ENCODE measurements at regions not wholly inside any gene's neighbourhood (a gene's known extent, or its start where the extent isn't known, plus 50 kb on each side); places are given as distances from the start of the nearest gene placed in this dataset.
A peak's percentile ranks its signal among the peaks of the same experiment; 100 is the strongest.

DNA sequence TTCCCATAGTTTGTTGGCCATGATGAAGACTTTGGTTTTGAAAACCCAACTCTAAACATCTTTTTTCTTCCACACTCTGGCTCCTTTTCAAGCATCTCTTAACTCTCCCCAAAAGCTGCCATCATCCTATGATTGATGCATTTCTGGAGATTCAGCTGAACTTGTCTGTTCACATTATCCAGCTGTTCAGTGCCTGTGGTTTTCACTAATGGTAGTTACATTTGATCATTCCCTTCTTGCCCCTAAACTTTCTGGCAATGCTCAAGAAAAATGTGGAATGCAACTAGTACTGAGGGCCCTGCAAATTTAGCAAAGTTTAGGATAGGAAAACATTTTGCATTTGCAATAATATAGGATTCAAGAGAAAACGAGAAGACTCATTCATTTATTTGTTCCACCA, 267.5 kb downstream of the ENC1 start:
- ATAC-seq (ENCODE audit: poor library complexity) (no peak), DNase-seq (no peak)
- intact Hi-C loops (cut with DNase I) = no loop called here

DNA sequence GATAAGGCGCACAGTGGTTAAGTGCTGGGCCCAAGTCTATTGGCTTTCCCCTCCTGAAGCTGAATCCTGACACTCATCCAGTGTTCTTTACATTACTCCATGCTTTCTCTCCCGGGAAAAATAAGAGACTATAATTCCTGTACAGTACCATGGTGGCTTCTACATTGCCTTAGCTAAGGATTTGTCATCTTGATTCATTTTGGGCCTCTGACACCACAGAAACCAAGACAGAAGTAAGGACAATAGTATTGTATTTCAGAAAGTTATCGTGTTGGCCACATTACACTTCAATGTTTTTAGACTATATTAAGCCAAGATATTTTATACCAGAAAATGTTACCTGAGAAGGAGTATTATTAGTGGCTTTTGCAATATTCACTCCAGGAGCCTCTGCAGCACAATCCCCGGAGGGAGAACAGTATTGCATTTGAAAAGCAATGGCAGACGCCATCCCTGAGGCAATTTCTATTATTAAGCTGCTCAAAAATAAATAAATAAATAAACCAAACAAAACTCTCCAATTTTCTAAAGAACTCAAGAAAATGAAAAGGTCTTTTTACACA, 267.9 kb downstream of the ENC1 start:
- intact Hi-C loops (cut with DNase I) = no loop called here
- ATAC-seq (ENCODE audit: poor library complexity) (no peak), DNase-seq (no peak)

DNA sequence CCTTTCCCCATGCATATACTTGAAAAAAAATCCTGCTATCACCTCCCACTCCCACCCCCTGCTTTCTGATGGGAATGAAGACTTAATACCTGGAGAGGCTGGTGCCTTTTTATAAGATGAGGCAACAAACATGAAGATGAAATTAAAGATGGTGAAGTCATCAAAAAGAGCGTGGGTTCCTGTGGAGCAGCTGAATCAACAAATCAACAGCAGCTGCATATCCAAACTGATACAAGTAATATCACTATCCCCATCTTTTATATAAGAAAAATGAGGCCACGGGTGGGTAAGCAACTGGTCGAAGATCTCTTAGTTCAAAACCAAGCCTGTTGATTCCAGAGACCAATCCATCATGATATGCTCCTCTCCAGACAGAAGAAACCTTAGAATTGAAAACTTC, 268.5 kb downstream of the ENC1 start:
- ATAC-seq (ENCODE audit: poor library complexity) (no peak), DNase-seq (no peak)
- intact Hi-C loops (cut with DNase I) = no loop called here

GRCh38 chr5:74371621-74372020, 268.9 kb downstream of the ENC1 start:
- no peak for ATAC-seq (ENCODE audit: poor library complexity)
- intact Hi-C loops (cut with DNase I) = no loop called here

DNA sequence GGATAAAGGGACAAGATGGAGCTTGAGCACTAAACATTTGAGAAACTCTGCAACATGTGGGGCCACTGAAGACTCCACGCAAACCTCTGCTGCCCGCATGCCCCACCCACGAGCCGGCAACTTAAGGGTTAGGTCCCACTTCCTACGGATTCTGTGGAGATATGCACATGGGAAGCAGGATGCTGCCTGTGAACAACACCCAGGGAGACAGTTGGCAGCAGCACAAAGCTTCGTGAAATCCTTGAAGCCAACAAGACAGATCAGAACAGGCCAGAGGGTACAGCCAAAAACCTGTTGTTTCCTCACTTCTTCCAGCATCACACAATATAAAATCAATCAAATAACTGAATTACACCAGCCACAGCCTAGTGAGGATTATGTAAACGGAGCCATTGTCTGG, 270.4 kb downstream of the ENC1 start:
- intact Hi-C loops (cut with DNase I) = no loop called here
- no peak for DNase-seq
- no peak for ATAC-seq (ENCODE audit: poor library complexity)

More at GRCh38 chr5:74371621-74372020, 268.9 kb downstream of the ENC1 start:
- DNase-seq = no peak

DNA sequence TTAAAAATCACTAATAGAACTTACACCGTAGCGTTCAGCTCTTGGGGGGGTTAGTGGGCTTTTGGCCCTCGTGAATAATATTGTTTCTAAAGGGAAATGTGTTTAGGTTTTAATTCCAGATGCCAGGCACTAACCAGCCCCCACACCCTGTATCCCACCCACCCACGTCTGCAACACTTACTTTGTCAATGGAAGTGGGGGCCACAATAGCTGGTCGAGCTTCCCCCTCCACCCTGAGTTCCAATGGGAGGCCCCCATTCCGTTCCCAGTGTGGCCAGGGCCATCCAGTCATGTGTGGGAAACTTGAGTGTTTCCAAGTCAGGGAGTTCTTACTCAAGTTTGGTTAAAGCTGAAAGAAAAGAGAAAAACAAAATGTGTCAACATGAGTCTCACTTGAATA, 271.4 kb downstream of the ENC1 start:
- no peak for DNase-seq
- ATAC-seq (ENCODE audit: poor library complexity) = no peak
- intact Hi-C loops (cut with DNase I) = no loop called here

- intact Hi-C loops (cut with DNase I) = no loop called here
- ATAC-seq (ENCODE audit: poor library complexity) (peak; percentile 52), DNase-seq (no peak)
These were observed 272.6 kb downstream of the ENC1 start for GRCh38 chr5:74367934-74368333.

DNA sequence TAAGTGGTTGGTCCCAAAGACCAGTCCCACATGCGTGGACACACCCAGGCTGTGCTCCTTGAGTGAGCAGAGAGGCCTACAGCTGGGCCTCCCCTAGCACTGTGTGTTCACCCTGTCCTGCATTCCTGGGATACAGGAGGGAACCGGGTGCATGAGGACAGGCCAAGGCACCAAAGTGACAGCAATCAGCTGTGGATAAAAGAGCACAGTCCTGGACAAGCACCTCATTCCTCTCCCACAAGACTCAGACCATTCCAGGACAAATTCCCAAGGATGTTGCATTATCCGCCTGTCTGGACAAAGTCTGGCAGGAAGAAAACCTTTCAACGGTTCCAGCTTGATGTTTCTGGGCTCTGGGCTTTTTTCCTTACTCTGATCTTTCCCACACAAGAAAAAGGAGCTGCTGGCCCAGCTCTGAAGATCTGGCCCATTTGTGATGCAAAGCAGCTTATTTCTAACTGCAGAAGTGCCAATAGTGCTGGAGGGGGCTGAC, 273.2 kb downstream of the ENC1 start:
- peak; percentile 76 for ATAC-seq (ENCODE audit: poor library complexity)
- intact Hi-C loops (cut with DNase I) = no loop called here
- DNase-seq = no peak

DNA sequence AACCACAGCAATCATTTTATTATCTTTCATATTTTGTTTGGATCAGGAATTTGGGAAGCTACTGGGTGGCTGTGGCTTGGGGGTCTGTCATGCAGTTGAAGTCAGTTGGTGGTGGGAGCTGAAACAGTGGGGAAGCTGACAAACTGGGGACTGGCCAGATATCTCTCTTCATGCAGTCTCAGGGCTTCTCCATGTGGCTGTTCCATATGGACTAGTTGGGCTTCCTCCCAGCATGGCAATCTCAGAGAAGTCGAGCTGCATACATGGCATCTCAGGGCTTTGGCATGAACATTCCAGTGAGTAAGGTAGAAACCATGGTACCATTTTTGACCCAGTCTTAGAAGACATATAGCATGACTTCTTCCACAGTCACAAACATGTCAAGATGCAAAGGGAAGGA, 274.8 kb downstream of the ENC1 start:
- ATAC-seq (ENCODE audit: poor library complexity) (no peak), DNase-seq (no peak)
- intact Hi-C loops (cut with DNase I) = no loop called here

DNA sequence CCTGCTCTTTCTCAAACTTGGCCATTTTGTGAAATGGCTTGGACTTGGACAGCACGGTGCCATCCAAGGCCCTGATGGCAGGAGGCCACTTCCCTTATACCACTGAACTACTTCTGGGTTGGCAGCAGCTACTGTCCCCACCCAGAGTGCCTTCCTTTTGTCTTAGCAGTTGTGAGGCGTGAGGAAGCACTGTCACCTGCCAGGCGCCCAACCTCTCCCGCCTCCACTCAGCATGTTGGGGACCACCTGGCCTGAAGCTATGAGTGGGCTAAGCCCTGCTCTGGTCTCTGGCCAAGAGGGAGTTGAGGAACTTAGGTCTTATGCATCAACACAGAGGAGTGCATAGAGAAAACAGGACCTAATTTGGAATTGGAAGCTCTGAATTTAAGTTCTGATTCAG, 276.0 kb downstream of the ENC1 start:
- intact Hi-C loops (cut with DNase I) = no loop called here
- ATAC-seq (ENCODE audit: poor library complexity) = no peak
- no peak for DNase-seq

DNA sequence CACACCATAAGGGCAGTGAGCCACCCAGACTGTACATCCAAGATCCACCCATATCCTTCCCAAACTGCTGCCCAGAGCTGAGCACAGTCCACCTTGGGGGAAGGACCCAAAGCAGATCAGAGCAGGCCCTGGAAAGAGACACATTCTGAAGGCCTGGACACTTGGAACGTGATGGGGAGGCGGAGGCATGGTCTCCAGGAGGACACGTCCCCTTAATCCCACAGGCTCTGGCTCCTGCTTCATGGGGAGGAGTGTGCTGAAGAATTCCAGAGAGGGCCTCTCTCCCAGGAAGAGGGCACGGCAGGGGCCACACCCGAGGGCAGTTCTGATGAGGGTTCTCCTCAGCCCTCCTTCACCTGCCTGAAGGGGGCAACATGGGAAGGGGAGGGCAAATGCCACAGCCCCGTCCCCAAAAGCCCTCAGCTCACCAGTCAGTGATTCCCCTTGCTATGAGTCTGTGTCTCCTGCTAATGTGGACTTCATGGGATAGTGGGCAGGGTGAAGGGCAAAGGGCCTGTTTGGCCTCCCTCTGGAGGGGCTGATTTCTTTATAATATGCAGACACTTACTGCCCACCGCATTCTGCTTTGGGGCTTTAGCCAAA, 276.8 kb downstream of the ENC1 start:
- ATAC-seq (ENCODE audit: poor library complexity) = no peak
- intact Hi-C loops (cut with DNase I) = no loop called here
- DNase-seq = no peak

DNA sequence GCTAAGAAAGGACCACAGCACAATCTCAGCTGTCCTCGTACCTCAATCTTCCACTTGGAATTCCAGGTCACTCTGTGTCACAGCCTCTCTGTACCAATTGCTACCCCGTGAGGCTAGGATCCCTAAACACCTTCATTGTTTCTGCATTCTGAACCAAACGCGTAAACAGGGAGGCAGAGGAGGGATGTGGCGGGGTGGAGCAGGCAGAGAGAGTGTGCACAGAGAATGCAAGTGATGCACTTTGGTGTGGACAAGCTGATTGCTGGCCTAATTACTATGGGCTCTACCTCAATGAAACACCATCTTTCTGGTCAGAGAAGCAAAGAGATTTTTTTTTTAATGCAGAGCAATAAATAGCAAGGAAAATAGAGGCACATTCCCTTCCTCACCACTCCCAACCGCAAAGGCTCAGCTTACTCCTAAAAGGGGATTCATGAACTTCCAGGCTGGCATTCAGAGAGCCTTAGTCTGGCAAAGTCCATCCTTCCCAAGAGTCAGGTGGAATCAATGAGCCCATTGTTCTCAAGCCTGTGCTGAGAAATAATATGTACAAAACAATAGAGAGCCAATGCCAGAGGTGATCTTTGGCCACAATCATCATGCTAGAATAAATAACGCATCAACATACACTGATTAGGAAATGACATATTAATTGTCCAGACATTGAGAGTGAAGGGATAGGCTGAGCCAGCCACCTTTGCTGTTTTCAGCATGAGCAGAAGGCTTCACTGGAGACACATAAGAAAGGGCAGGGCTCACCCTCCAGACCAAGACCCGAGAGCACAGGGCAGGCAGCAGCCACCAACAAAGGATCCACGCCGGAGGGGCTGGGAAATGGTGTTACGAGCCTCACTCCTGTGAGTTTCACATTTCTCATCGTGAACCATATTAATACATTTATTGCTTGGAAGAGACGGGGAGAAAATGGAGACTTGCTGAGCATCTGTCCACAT, 278.8 kb downstream of the ENC1 start:
- intact Hi-C loops (cut with DNase I) = no loop called here
- DNase-seq (no peak), ATAC-seq (ENCODE audit: poor library complexity) (no peak)

GRCh38 chr5:74360535-74361210, 279.9 kb downstream of the ENC1 start:
- no peak for DNase-seq
- intact Hi-C loops (cut with DNase I) = no loop called here
- peak; percentile 54 for ATAC-seq (ENCODE audit: poor library complexity)

GRCh38 chr5:74357827-74358226, 282.7 kb downstream of the ENC1 start:
- ATAC-seq (ENCODE audit: poor library complexity) (no peak), DNase-seq (no peak)
- intact Hi-C loops (cut with DNase I) = no loop called here

DNA sequence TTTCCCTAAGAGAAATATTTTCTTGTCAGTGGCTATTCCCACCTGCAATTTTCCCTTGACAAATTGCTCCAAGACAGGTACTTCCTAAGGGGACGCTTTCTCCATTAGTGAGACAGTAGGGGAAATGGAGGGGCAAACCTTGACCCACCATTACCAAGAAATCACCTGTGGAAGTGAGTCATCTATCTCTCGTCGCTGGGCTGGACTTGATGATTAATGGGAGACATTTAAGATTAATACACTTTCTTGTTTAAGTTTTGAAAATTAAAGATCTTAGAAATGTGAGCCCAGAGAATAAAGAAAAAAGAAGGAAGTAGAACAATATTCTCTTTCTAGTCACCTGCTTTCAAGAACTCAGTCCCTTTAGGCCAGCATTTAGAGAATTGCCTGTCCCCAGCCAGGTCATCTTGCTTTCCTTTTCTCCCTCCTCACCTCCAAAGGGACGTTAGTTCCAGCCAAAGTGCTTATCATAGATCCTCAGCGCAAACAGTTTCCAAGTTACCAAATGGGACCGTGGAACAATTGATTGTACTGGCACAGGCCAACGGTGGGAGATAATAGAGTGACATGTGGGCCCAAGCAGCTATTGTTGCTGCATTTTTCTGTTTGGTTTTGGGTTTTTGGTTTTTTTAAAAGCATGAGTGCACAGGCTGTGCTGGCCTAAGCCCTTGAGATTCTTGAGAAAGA, 284.4 kb downstream of the ENC1 start:
- intact Hi-C loops (cut with DNase I) = no loop called here
- peak; percentile 51 for ATAC-seq (ENCODE audit: poor library complexity)
- DNase-seq = no peak

DNA sequence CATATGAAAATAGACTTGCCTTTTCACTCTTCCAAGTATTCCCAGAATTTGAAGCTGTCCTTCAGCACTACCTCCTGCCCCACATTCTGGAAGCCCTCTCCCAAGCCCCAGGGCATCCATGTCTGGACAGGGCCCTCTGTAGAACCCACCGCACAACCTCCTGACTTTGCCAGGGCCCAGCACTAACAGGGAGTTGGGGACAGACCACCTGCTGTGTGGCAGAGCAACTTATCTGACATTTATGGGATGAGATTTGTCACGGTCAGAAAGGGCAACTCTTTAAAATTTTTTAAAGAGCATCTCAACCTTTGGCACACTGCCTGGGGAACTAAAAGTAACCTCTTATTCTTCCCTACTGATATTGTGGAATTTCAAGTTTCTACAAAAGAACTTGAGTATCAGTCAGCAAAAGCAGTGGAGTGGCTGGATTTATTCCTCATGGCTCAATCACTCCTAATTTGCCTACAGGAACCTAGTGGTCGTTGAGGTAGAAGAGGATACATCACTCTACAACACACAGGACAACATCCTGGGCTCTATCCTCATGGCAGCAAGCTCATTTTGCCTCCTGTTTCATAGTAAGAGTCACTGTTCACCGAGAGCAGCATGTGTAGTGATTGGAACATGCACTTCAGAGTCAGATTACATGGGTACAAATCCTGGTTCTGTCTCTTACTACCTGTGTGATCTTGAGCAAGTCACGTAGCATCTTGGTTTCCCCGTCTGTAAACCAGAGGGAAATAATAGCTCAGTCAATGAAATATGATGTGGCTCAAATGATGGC, 285.3 kb downstream of the ENC1 start:
- intact Hi-C loops (cut with DNase I) = no loop called here
- ATAC-seq (ENCODE audit: poor library complexity) (no peak), DNase-seq (no peak)

GRCh38 chr5:74352256-74352655, 288.3 kb downstream of the ENC1 start:
- ATAC-seq (ENCODE audit: poor library complexity) (no peak), DNase-seq (no peak)
- intact Hi-C loops (cut with DNase I) = no loop called here
